MM.1S (cell line): ENCODE measurements at regions not wholly inside any gene's neighbourhood (a gene's known extent, or its start where the extent isn't known, plus 50 kb on each side); places are given as distances from the start of the nearest gene placed in this dataset.

Source experiments
- EZH2 ChIP-seq: fragments of 300-600 bp; sonication (generic); optimal IDR thresholded peaks from 2 replicates; pipeline ENCODE3; 2017; ENCODE audit warnings: low read depth, mild to moderate bottlenecking, antibody characterized with exemption, low read length, mixed read lengths
- EZH2phosphoT487 ChIP-seq: fragments of 300-600 bp; sonication (generic); IDR thresholded peaks from 2 replicates; pipeline ENCODE4 v1.6.1; 2018; ENCODE audit warnings: antibody characterized with exemption, low read length
- TF ChIP-seq, protein P1 (sequence below): fragments of 300-600 bp; sonication (generic); IDR thresholded peaks from 2 replicates; pipeline ENCODE4 v1.5.1; 2016; ENCODE audit warnings: antibody characterized with exemption, low read length, mixed read lengths

DNA sequence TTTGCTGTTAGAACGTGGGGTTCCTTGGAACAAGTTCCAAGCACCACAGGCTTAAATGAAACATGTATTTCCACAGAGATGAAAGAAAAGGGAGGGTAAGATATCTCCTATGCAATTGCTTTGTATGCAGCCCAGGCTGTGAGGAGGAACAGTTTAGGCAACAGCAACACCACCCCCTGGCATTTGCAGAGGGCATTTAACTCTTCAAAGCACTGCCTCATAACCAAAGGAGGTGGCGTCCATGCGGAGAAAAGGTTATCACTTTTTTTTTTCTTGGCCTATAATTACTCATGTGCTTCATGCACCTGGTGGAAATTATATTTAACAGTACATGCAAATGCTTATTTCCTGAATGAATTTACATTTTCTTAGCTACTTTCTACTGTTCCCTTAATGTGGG is 286.0 kb downstream of the LPIN1 start:
- TF ChIP-seq, protein P1, sequence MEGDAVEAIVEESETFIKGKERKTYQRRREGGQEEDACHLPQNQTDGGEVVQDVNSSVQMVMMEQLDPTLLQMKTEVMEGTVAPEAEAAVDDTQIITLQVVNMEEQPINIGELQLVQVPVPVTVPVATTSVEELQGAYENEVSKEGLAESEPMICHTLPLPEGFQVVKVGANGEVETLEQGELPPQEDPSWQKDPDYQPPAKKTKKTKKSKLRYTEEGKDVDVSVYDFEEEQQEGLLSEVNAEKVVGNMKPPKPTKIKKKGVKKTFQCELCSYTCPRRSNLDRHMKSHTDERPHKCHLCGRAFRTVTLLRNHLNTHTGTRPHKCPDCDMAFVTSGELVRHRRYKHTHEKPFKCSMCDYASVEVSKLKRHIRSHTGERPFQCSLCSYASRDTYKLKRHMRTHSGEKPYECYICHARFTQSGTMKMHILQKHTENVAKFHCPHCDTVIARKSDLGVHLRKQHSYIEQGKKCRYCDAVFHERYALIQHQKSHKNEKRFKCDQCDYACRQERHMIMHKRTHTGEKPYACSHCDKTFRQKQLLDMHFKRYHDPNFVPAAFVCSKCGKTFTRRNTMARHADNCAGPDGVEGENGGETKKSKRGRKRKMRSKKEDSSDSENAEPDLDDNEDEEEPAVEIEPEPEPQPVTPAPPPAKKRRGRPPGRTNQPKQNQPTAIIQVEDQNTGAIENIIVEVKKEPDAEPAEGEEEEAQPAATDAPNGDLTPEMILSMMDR = no peak
- TF ChIP-seq EZH2 (no peak), EZH2phosphoT487 (no peak)
